HepG2 (cell line): ENCODE measurements at regions not wholly inside any gene's neighbourhood (a gene's known extent, or its start where the extent isn't known, plus 50 kb on each side); places are given as distances from the start of the nearest gene placed in this dataset.
A peak's percentile ranks its signal among the peaks of the same experiment; 100 is the strongest.

Experiments
- ELF3 ChIP-seq: IDR thresholded peaks from 2 replicates; pipeline ENCODE4 v1.6.1; 2016; ENCODE audit warnings: missing genetic modification reagents, missing compliant biosample characterization
- MAFK ChIP-seq, 2 experiments: IDR thresholded peaks in 1 of 2; conservative IDR thresholded peaks in 1 of 2; 2 replicates each; pipeline ENCODE4 v1.6.1; 2011; ENCODE audit warnings: improper control_type of control experiment in 2 of 2, low read length in 2 of 2
- NFIB ChIP-seq: sonication (generic); formaldehyde crosslinking; IDR thresholded peaks from 2 replicates; pipeline ENCODE4 v1.9.0; 2021; ENCODE audit warnings: missing genetic modification reagents, mild to moderate bottlenecking, borderline replicate concordance
- THYN1 ChIP-seq: sonication (generic); formaldehyde crosslinking; IDR thresholded peaks from 2 replicates; pipeline ENCODE4 v1.8.1; 2023; ENCODE audit warnings: low read depth, mild to moderate bottlenecking, moderate library complexity, missing genetic modification reagents, borderline replicate concordance
- ZKSCAN5 ChIP-seq: sonication (generic); formaldehyde crosslinking; IDR thresholded peaks from 2 replicates; pipeline ENCODE4 v1.5.1; 2020; ENCODE audit warnings: mild to moderate bottlenecking, missing genetic modification reagents
- ZNF20 ChIP-seq: sonication (generic); formaldehyde crosslinking; IDR thresholded peaks from 2 replicates; pipeline ENCODE4 v1.4.0; 2020; ENCODE audit warnings: mild to moderate bottlenecking, moderate library complexity, missing genetic modification reagents
- ZNF235 ChIP-seq: sonication (generic); formaldehyde crosslinking; IDR thresholded peaks from 2 replicates; pipeline ENCODE4 v1.8.1; 2023; ENCODE audit warnings: mild to moderate bottlenecking, missing genetic modification reagents, borderline replicate concordance
- ZNF256 ChIP-seq: sonication (generic); formaldehyde crosslinking; conservative IDR thresholded peaks from 2 replicates; pipeline ENCODE4 v1.4.0; 2020; ENCODE audit warnings: missing genetic modification reagents
- TF ChIP-seq, protein P1 (sequence below): sonication (generic); formaldehyde crosslinking; IDR thresholded peaks from 2 replicates; pipeline ENCODE4 v1.5.0; 2020; ENCODE audit warnings: missing genetic modification reagents
- TF ChIP-seq, protein P2 (sequence below): sonication (generic); formaldehyde crosslinking; IDR thresholded peaks from 2 replicates; pipeline ENCODE4 v1.4.0; 2020; ENCODE audit warnings: missing genetic modification reagents
- TF ChIP-seq, protein P3 (sequence below): sonication (generic); formaldehyde crosslinking; IDR thresholded peaks from 2 replicates; pipeline ENCODE4 v1.8.1; 2023; ENCODE audit warnings: mild to moderate bottlenecking, missing genetic modification reagents
- TF ChIP-seq, protein P4 (sequence below): sonication (generic); formaldehyde crosslinking; IDR thresholded peaks from 2 replicates; pipeline ENCODE4 v1.5.1; 2020; ENCODE audit warnings: mild to moderate bottlenecking, missing genetic modification reagents, moderate library complexity
- TF ChIP-seq, protein P5 (sequence below): sonication (generic); formaldehyde crosslinking; IDR thresholded peaks from 2 replicates; pipeline ENCODE4 v1.4.0; 2020; ENCODE audit warnings: missing genetic modification reagents, borderline replicate concordance

DNA sequence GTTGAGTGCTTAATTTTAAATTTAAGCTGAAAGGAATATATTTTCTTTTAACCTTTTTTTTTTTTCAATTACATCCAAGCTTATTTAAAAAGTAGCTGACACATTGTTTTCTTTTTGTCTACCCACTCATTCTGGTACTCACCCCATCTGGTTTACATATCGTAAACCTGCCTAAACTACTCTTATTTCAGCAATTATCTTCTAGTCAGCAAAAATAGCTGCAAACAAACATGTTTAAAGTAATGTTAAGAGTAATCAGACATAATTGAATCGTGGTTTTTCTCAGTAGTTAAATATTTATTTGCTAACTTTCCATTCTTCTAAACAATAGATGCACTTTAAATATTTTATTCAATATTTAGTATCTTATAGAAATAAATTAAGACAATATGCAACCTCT lies 492.7 kb upstream of the MGAT4C start (continued):
- TF ChIP-seq, protein P1, sequence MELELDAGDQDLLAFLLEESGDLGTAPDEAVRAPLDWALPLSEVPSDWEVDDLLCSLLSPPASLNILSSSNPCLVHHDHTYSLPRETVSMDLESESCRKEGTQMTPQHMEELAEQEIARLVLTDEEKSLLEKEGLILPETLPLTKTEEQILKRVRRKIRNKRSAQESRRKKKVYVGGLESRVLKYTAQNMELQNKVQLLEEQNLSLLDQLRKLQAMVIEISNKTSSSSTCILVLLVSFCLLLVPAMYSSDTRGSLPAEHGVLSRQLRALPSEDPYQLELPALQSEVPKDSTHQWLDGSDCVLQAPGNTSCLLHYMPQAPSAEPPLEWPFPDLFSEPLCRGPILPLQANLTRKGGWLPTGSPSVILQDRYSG = no peak
- TF ChIP-seq ZNF256 (CRISPR knock-in tag) = no peak
- TF ChIP-seq, protein P2, sequence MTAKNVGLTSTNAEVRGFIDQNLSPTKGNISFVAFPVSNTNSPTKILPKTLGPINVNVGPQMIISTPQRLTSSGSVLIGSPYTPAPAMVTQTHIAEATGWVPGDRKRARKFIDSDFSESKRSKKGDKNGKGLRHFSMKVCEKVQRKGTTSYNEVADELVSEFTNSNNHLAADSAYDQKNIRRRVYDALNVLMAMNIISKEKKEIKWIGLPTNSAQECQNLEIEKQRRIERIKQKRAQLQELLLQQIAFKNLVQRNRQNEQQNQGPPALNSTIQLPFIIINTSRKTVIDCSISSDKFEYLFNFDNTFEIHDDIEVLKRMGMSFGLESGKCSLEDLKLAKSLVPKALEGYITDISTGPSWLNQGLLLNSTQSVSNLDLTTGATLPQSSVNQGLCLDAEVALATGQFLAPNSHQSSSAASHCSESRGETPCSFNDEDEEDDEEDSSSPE (CRISPR knock-in tag) = no peak
- no peak for TF ChIP-seq ZNF235
- TF ChIP-seq ELF3 (CRISPR knock-in tag) = no peak
- TF ChIP-seq, protein P3, sequence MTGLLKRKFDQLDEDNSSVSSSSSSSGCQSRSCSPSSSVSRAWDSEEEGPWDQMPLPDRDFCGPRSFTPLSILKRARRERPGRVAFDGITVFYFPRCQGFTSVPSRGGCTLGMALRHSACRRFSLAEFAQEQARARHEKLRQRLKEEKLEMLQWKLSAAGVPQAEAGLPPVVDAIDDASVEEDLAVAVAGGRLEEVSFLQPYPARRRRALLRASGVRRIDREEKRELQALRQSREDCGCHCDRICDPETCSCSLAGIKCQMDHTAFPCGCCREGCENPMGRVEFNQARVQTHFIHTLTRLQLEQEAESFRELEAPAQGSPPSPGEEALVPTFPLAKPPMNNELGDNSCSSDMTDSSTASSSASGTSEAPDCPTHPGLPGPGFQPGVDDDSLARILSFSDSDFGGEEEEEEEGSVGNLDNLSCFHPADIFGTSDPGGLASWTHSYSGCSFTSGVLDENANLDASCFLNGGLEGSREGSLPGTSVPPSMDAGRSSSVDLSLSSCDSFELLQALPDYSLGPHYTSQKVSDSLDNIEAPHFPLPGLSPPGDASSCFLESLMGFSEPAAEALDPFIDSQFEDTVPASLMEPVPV (CRISPR knock-in tag) = no peak
- TF ChIP-seq, protein P4, sequence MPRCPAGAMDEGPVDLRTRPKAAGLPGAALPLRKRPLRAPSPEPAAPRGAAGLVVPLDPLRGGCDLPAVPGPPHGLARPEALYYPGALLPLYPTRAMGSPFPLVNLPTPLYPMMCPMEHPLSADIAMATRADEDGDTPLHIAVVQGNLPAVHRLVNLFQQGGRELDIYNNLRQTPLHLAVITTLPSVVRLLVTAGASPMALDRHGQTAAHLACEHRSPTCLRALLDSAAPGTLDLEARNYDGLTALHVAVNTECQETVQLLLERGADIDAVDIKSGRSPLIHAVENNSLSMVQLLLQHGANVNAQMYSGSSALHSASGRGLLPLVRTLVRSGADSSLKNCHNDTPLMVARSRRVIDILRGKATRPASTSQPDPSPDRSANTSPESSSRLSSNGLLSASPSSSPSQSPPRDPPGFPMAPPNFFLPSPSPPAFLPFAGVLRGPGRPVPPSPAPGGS (CRISPR knock-in tag) = no peak
- TF ChIP-seq ZNF20 (CRISPR knock-in tag) = no peak
- TF ChIP-seq THYN1 (CRISPR knock-in tag) = no peak
- no peak for TF ChIP-seq NFIB (CRISPR knock-in tag)
- TF ChIP-seq MAFK (conservative IDR thresholded peaks at IDR 0.05 in 1 of 2, IDR thresholded peaks at IDR 0.05 in 1 of 2; ENCODE audit: low read length in 2 of 2) = peak in 1 of 2 experiments; percentile 62; a peak in 3 of 4 replicates
- TF ChIP-seq ZKSCAN5 (CRISPR knock-in tag) = no peak
- TF ChIP-seq, protein P5, sequence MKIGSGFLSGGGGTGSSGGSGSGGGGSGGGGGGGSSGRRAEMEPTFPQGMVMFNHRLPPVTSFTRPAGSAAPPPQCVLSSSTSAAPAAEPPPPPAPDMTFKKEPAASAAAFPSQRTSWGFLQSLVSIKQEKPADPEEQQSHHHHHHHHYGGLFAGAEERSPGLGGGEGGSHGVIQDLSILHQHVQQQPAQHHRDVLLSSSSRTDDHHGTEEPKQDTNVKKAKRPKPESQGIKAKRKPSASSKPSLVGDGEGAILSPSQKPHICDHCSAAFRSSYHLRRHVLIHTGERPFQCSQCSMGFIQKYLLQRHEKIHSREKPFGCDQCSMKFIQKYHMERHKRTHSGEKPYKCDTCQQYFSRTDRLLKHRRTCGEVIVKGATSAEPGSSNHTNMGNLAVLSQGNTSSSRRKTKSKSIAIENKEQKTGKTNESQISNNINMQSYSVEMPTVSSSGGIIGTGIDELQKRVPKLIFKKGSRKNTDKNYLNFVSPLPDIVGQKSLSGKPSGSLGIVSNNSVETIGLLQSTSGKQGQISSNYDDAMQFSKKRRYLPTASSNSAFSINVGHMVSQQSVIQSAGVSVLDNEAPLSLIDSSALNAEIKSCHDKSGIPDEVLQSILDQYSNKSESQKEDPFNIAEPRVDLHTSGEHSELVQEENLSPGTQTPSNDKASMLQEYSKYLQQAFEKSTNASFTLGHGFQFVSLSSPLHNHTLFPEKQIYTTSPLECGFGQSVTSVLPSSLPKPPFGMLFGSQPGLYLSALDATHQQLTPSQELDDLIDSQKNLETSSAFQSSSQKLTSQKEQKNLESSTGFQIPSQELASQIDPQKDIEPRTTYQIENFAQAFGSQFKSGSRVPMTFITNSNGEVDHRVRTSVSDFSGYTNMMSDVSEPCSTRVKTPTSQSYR (CRISPR knock-in tag) = no peak
